H7 (cell line): ENCODE measurements at regions not wholly inside any gene's neighbourhood (a gene's known extent, or its start where the extent isn't known, plus 50 kb on each side); places are given as distances from the start of the nearest gene placed in this dataset.
A peak's percentile ranks its signal among the peaks of the same experiment; 100 is the strongest.
"Not testable (repeated sequence)": the region's sequence is repeated elsewhere in the genome, so short reads cannot be mapped to it uniquely, and the experiment has no call there.

Experiments used
- DNase-seq: peaks from one replicate; pipeline ENCODE4 v3.0.0; 2012
- H3K27me3 ChIP-seq: 2 replicates; pipeline ENCODE4 v1.6.0; 2011; ENCODE audit warnings: mild to moderate bottlenecking, low read length; ENCODE audit not compliant: control insufficient read depth, insufficient read depth
- H3K36me3 ChIP-seq: replicated peaks from 2 replicates; pipeline ENCODE4 v1.5.1; 2011; ENCODE audit warnings: low read length; ENCODE audit not compliant: control insufficient read depth, insufficient read depth
- H3K4me3 ChIP-seq: 2 replicates; pipeline ENCODE4 v1.5.1; 2011; ENCODE audit warnings: low read depth, mild to moderate bottlenecking, control low read depth, low read length, moderate library complexity; ENCODE audit not compliant: insufficient read depth

- not testable (repeated sequence) for DNase-seq, H3K4me3 ChIP-seq, H3K27me3 ChIP-seq, H3K36me3 ChIP-seq
These were observed 1388.8 kb upstream of the DEFB115 start for GRCh38 chr20:29868688-29869087.

- not testable (repeated sequence) for DNase-seq, H3K4me3 ChIP-seq, H3K27me3 ChIP-seq, H3K36me3 ChIP-seq
These were observed 1385.6 kb upstream of the DEFB115 start for GRCh38 chr20:29871816-29872215.

- Histone ChIP-seq H3K27me3 (peaks cover 2% of the 10 kb centered on the region; the same call in 1 of the 2 replicates), H3K36me3 (no peaks in the 10 kb centered on the region), H3K4me3 (peak overlapping the region; percentile 23; the same call in 1 of the 2 replicates)
- peak; percentile 57 for DNase-seq
These were observed 1383.5 kb upstream of the DEFB115 start for GRCh38 chr20:29873946-29874345.

- DNase-seq, result peak; percentile 36
- Histone ChIP-seq H3K27me3 (peaks cover 2% of the 10 kb centered on the region; the same call in 1 of the 2 replicates), H3K36me3 (no peaks in the 10 kb centered on the region)
These were observed 1382.8 kb upstream of the DEFB115 start for GRCh38 chr20:29874476-29875202.

GRCh38 chr20:29875321-29876083 lies 1382.0 kb upstream of the DEFB115 start:
- peak; percentile 10 for DNase-seq
- H3K36me3 ChIP-seq, H3K27me3 ChIP-seq, H3K4me3 ChIP-seq: not testable (repeated sequence)

More at GRCh38 chr20:29874476-29875202, 1382.8 kb upstream of the DEFB115 start:
- H3K4me3 ChIP-seq, result no peak overlapping the region

- H3K4me3 ChIP-seq, H3K36me3 ChIP-seq, H3K27me3 ChIP-seq: not testable (repeated sequence)
- peak; percentile 11 for DNase-seq
These were observed 1381.2 kb upstream of the DEFB115 start for GRCh38 chr20:29876084-29876910.

- no peak overlapping the region for H3K4me3 ChIP-seq
- H3K36me3 ChIP-seq, result no peaks in the 10 kb centered on the region
- H3K27me3 ChIP-seq, result peaks cover 2% of the 10 kb centered on the region; the same call in 1 of the 2 replicates
- peak; percentile 13 for DNase-seq
These were observed 1380.6 kb upstream of the DEFB115 start for GRCh38 chr20:29876911-29877285.

- H3K36me3 ChIP-seq, H3K27me3 ChIP-seq, H3K4me3 ChIP-seq: not testable (repeated sequence)
- peak; percentile 10 for DNase-seq
These were observed 1379.8 kb upstream of the DEFB115 start for GRCh38 chr20:29877411-29878280.

GRCh38 chr20:29878281-29878741 lies 1379.2 kb upstream of the DEFB115 start:
- DNase-seq, result peak; percentile 19
- H3K27me3 ChIP-seq, result peaks cover 2% of the 10 kb centered on the region; the same call in 1 of the 2 replicates
- H3K36me3 ChIP-seq, result no peaks in the 10 kb centered on the region
- no peak overlapping the region for H3K4me3 ChIP-seq

GRCh38 chr20:29878777-29879442 lies 1378.6 kb upstream of the DEFB115 start:
- peaks cover under 1% of the 10 kb centered on the region; the same call in 1 of the 2 replicates for H3K27me3 ChIP-seq
- DNase-seq, result peak; percentile 11
- H3K36me3 ChIP-seq, result no peaks in the 10 kb centered on the region
- H3K4me3 ChIP-seq, result no peak overlapping the region

- not testable (repeated sequence) for H3K36me3 ChIP-seq, H3K4me3 ChIP-seq, H3K27me3 ChIP-seq, DNase-seq
These were observed 1376.4 kb upstream of the DEFB115 start for GRCh38 chr20:29881107-29881506.

- not testable (repeated sequence) for H3K4me3 ChIP-seq, H3K27me3 ChIP-seq, H3K36me3 ChIP-seq, DNase-seq
These were observed 1373.8 kb upstream of the DEFB115 start for GRCh38 chr20:29883514-29884219.

GRCh38 chr20:29884322-29884721 lies 1373.1 kb upstream of the DEFB115 start:
- H3K27me3 ChIP-seq, DNase-seq, H3K4me3 ChIP-seq, H3K36me3 ChIP-seq: not testable (repeated sequence)
